ENCODE measurements at regions not wholly inside any gene's neighbourhood (a gene's known extent, or its start where the extent isn't known, plus 50 kb on each side); places are given as distances from the start of the nearest gene placed in this dataset.
A peak's percentile ranks its signal among the peaks of the same experiment; 100 is the strongest.

DNA sequence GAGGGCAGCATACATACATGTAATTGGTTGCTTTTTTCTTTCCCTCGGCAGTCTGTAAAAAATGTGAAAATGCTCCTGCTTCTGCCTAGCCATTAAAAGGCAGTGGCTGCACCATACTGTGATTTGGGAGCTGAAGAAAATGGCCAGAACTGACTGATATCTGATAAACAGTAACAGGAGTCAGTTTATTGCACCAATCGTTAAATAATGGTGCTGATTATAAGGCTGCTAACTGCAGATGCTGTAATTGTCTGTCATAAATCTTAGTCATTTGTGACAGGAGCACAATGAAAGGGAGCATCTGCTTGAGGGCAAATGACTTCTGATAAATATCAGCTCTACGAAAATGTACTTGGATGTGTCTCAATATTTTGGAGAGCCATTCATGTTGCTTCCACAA is 263.1 kb upstream of the DNAJC19 start:
- no peaks in the 10 kb centered on the region for H3K9me3 ChIP-seq (ENCODE audit: low read depth, low read length)

DNA sequence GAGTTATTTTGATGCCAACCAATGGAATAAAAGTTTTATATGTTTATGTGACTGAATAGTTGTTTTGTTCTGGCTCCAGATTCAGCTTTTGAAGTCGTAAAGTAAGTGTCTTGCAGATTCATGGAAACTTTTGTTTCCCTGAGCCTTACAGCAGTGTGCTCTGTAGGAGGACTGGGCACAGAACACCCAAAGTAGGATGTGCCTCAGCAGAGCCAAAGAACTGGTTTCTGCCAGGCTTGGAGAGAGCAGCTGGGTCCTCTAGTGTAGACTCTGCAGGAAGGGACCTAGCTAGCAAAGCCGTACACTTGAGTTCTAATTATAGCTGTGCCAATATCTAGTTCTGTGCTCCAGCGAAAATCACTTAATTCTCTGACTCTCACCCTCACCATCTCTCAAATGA is 261.2 kb upstream of the DNAJC19 start:
- Histone ChIP-seq H3K36me3 (ENCODE audit: insufficient read depth, low read length) (no peaks in the 10 kb centered on the region), H3K4me1 (ENCODE audit: insufficient read depth, low read length) (no peaks in the 10 kb centered on the region), H3K9me3 (ENCODE audit: low read depth, low read length) (no peaks in the 10 kb centered on the region), H3K79me2 (ENCODE audit: insufficient read depth, low read length) (no peaks in the 10 kb centered on the region), H4K20me1 (ENCODE audit: insufficient read depth, low read length) (no peaks in the 10 kb centered on the region), H3K4me2 (ENCODE audit: insufficient read depth, low read length) (no peak overlapping the region), H3K4me3 (ENCODE audit: insufficient read depth, low read length) (no peak overlapping the region), H3K27me3 (ENCODE audit: insufficient read depth, low read length) (no peaks in the 10 kb centered on the region), H3K27ac (ENCODE audit: low read depth, low read length) (no peak overlapping the region), H2AFZ (ENCODE audit: low read length) (no peak overlapping the region)
- DNase-seq (ENCODE audit: insufficient read length, low spot score, missing footprints) = no peak
- TF ChIP-seq CTCF (IDR thresholded peaks at IDR 0.05; ENCODE audit: extremely low read depth, low read depth, low read length) = no peak

More for the DNA sequence above, 263.1 kb upstream of the DNAJC19 start:
- Histone ChIP-seq H3K79me2 (ENCODE audit: insufficient read depth, low read length) (no peaks in the 10 kb centered on the region), H3K27me3 (ENCODE audit: insufficient read depth, low read length) (no peaks in the 10 kb centered on the region), H3K4me3 (ENCODE audit: insufficient read depth, low read length) (no peak overlapping the region), H4K20me1 (ENCODE audit: insufficient read depth, low read length) (no peaks in the 10 kb centered on the region), H3K4me1 (ENCODE audit: insufficient read depth, low read length) (no peaks in the 10 kb centered on the region), H3K27ac (ENCODE audit: low read depth, low read length) (no peak overlapping the region), H2AFZ (ENCODE audit: low read length) (no peak overlapping the region), H3K36me3 (ENCODE audit: insufficient read depth, low read length) (no peaks in the 10 kb centered on the region), H3K4me2 (ENCODE audit: insufficient read depth, low read length) (no peak overlapping the region)
- no peak for TF ChIP-seq CTCF (IDR thresholded peaks at IDR 0.05; ENCODE audit: extremely low read depth, low read depth, low read length)
- no peak for DNase-seq (ENCODE audit: insufficient read length, low spot score, missing footprints)

DNA sequence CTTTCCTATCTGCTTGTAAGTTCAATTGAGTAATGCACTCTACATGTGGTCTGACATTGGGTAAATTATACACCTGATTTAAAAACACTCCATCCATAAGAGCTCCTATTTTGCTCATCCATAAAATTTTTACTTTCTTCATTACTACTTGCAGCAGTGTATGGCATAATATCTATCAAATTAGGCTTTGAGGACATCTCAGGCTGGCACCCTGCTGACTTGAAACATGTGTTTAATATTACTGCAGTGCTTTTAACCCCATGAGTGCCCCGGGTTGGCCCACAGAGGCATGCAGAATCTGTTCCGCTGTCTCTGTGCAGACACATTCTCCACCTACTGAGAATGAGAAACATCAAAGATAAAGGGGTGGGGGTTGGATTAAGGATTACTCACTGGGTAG is 249.9 kb upstream of the DNAJC19 start:
- Histone ChIP-seq H3K4me1 (ENCODE audit: insufficient read depth, low read length) (no peaks in the 10 kb centered on the region), H3K79me2 (ENCODE audit: insufficient read depth, low read length) (no peaks in the 10 kb centered on the region), H3K4me3 (ENCODE audit: insufficient read depth, low read length) (no peak overlapping the region), H2AFZ (ENCODE audit: low read length) (no peak overlapping the region), H3K4me2 (ENCODE audit: insufficient read depth, low read length) (no peak overlapping the region), H3K9me3 (ENCODE audit: low read depth, low read length) (no peaks in the 10 kb centered on the region), H4K20me1 (ENCODE audit: insufficient read depth, low read length) (no peaks in the 10 kb centered on the region), H3K27me3 (ENCODE audit: insufficient read depth, low read length) (no peaks in the 10 kb centered on the region), H3K36me3 (ENCODE audit: insufficient read depth, low read length) (no peaks in the 10 kb centered on the region), H3K27ac (ENCODE audit: low read depth, low read length) (no peak overlapping the region)
- TF ChIP-seq CTCF (IDR thresholded peaks at IDR 0.05; ENCODE audit: extremely low read depth, low read depth, low read length) = no peak
- peak; percentile 4 for DNase-seq (ENCODE audit: insufficient read length, low spot score, missing footprints)

DNA sequence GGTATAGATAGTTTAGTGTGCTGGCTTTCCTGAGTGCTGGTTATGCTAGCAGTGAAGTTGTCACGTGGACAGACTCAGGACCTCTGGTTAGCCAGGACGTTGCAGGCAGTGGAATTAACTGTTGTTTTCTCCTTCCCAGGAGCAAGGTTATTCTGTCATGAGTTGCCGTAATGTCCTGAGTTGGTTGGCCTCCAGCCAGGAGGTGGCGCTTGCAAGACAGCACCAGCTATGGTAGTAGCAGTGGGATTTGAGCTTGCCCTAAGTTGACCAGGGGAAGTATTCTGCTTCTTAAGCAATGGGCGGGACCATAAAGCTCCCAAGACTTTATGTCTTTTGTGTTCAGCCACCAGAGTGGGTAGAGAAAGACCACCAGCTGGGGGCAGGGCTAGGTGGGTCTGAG is 240.7 kb upstream of the DNAJC19 start:
- H3K27me3 ChIP-seq (ENCODE audit: insufficient read depth, low read length) = no peaks in the 10 kb centered on the region
- no peaks in the 10 kb centered on the region for H3K36me3 ChIP-seq (ENCODE audit: insufficient read depth, low read length)
- TF ChIP-seq CTCF (IDR thresholded peaks at IDR 0.05; ENCODE audit: extremely low read depth, low read depth, low read length) = no peak
- no peak overlapping the region for H3K4me2 ChIP-seq (ENCODE audit: insufficient read depth, low read length)
- no peak overlapping the region for H3K4me3 ChIP-seq (ENCODE audit: insufficient read depth, low read length)
- no peaks in the 10 kb centered on the region for H3K4me1 ChIP-seq (ENCODE audit: insufficient read depth, low read length)
- no peaks in the 10 kb centered on the region for H4K20me1 ChIP-seq (ENCODE audit: insufficient read depth, low read length)
- H3K27ac ChIP-seq (ENCODE audit: low read depth, low read length) = no peak overlapping the region
- no peak for DNase-seq (ENCODE audit: insufficient read length, low spot score, missing footprints)
- H3K9me3 ChIP-seq (ENCODE audit: low read depth, low read length) = no peaks in the 10 kb centered on the region
- H3K79me2 ChIP-seq (ENCODE audit: insufficient read depth, low read length) = no peaks in the 10 kb centered on the region
- H2AFZ ChIP-seq (ENCODE audit: low read length) = no peak overlapping the region

Measured in osteoblast (primary cell).